Right cardiac atrium (tissue), 5 donors: ENCODE measurements at regions not wholly inside any gene's neighbourhood (a gene's known extent, or its start where the extent isn't known, plus 50 kb on each side); places are given as distances from the start of the nearest gene placed in this dataset.

Experiments
- ATAC-seq, 2 donors: fragments of 200-7000 bp; cut with Tn5 transposase; one replicate each; pipeline versions ENCODE4 v1.8.0 to v1.9.1; 2020; ENCODE audit warnings: moderate library complexity in 2 of 2, mild to moderate bottlenecking in 1 of 2
- DNase-seq, 3 donors: peaks; one replicate each; pipeline ENCODE4 v3.0.0-alpha.2; 2020
- H3K27ac ChIP-seq: one replicate; pipeline ENCODE4 v1.5.1; 2013; ENCODE audit warnings: mild to moderate bottlenecking, low read length, control low read depth, moderate library complexity
- H3K27me3 ChIP-seq: one replicate; pipeline ENCODE4 v1.6.1; 2013; ENCODE audit not compliant: control insufficient read depth, insufficient read depth
- H3K4me1 ChIP-seq: one replicate; pipeline ENCODE4 v1.6.1; 2013; ENCODE audit warnings: low read length; ENCODE audit not compliant: control insufficient read depth, insufficient read depth
- H3K4me3 ChIP-seq: one replicate; pipeline ENCODE4 v1.5.1; 2013; ENCODE audit warnings: low read length, control low read depth
- H3K9me3 ChIP-seq: one replicate; pipeline ENCODE4 v1.6.1; 2013; ENCODE audit warnings: low read length; ENCODE audit not compliant: control insufficient read depth
- WGBS: extraction: QIAGEN DNeasy Blood & Tissue Kit; methylation state at CpG from one replicate; pipeline ENCODE4 v1.1.7; 2013; 5-methylcytosine and 5-hydroxymethylcytosine counted together
- intact Hi-C, 4 donors: fragments of 100-400 bp; cut with DNase I; formaldehyde crosslinking; loops; one replicate each; pipeline versions ENCODE4 v1.11.0 to v1.14.0; 2022 to 2023
- donor health status: healthy with polysubstance abuse.
- donor health status: DM: no; HTN: yes; CAD: no.
- donor health status: DM: no; HTN: no; CAD: no.
- donor health status: DM: no; HTN: yes; CAD: no; lungs with severe emphysema.
- donor health status: DM: yes; HTN: yes; CAD: no.

DNA sequence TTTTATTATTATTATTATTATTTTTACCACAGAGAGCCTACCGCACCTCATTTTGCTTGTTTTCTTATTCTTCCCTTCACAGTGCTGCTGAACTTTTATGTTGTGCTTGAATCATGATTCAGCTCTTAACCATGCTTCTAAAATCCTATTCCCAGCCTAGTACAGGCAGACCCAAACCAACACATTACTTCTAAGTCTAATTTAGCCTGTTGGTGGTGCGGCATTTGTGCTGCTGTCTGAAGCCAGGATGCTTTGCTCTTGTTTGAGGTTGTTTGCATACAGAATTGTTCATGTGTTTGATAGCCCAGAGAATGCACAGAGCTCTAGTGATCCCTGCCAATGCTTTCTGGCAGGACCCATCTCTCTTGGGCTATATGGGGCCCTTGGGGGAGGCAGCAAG, 213.5 kb upstream of the KCNG1 start:
- 94% methylated on average over 2 of the region's 2 CpGs for WGBS
- Histone ChIP-seq H3K27me3 (no peaks in the 10 kb centered on the region), H3K4me1 (no peaks in the 10 kb centered on the region), H3K9me3 (peaks cover 3% of the 10 kb centered on the region), H3K27ac (no peak overlapping the region), H3K4me3 (no peak overlapping the region)
- DNase-seq: no peak
- intact Hi-C loops: no loop called here
- ATAC-seq: no peak

DNA sequence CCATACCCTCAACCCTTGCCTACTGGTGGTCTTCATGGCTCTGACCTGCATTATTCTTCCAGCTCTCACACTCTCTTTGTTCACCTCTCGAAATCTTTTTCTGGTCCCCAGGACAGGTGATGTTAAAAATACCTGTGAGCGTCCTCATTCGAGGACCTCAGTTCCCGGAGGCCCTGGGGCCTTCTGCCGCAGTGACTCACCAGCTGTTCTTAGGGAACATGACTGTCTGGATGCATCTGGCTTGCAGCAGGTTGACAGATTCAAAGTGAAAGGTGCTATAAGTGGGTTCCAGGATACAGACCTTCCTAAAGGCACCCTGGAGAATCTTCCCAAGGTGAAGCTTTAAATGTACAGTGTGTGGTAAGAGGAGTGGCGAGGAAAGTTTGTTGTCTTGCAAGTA, 210.4 kb upstream of the KCNG1 start:
- 91% methylated on average over 6 of the region's 6 CpGs for WGBS

DNA sequence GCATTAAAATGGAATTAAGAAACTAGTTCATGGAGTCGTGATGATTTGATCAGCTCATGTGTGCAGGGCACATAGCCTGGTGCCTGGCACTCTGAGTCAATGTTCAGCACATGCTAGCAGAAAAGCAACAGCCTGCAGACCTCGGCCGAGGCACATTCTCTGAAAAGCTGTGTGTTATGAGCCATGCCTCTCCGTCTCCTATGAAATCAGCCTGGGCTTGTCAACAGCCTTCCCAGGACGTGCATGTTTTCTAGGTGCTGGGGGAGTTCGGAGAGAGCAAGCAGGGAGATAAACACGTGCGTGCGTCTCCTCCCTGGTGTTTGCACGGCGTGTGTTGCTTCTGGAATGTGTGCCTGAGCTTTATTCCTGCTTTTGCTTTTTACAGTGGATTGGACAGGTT, 207.8 kb upstream of the KCNG1 start:
- Histone ChIP-seq H3K4me1 (no peaks in the 10 kb centered on the region), H3K27ac (no peak overlapping the region), H3K9me3 (peaks cover 3% of the 10 kb centered on the region), H3K4me3 (no peak overlapping the region), H3K27me3 (no peaks in the 10 kb centered on the region)
- WGBS: 24% methylated on average over 11 of the region's 11 CpGs
- DNase-seq (no peak), ATAC-seq (no peak)
- intact Hi-C loops: no loop called here

More for the DNA sequence above, 210.4 kb upstream of the KCNG1 start:
- no peaks in the 10 kb centered on the region for H3K27me3 ChIP-seq
- intact Hi-C loops: no loop called here
- H3K27ac ChIP-seq: no peak overlapping the region
- H3K4me3 ChIP-seq: no peak overlapping the region
- no peaks in the 10 kb centered on the region for H3K4me1 ChIP-seq
- H3K9me3 ChIP-seq: peaks cover 3% of the 10 kb centered on the region
- ATAC-seq (no peak), DNase-seq (no peak)

DNA sequence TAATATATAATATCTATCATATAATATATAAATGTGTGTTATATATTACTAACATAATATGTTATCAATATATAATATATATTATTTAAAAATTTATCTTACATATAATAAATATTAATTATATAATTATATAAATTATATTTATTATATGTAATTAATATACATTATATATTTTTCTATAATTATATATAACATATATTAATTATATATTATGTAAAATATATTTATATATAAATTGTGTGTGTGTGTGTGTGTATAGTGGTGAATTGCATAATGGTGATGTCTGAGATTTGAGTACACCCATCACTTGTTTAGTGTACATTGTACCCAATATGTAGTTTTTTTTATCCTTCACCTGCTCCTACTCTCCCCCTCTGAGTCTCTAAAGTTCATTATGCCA, 205.9 kb upstream of the KCNG1 start:
- H3K4me3 ChIP-seq: no peak overlapping the region
- no peak overlapping the region for H3K27ac ChIP-seq
- peaks cover under 1% of the 10 kb centered on the region for H3K9me3 ChIP-seq
- ATAC-seq (no peak), DNase-seq (no peak)
- no peaks in the 10 kb centered on the region for H3K27me3 ChIP-seq
- intact Hi-C loops: loop anchor here in 1 of 4 donors (10.0 kb wide), 1 partner anchor 76 kb away; no protein-coding TSS in a partner anchor
- no peaks in the 10 kb centered on the region for H3K4me1 ChIP-seq

DNA sequence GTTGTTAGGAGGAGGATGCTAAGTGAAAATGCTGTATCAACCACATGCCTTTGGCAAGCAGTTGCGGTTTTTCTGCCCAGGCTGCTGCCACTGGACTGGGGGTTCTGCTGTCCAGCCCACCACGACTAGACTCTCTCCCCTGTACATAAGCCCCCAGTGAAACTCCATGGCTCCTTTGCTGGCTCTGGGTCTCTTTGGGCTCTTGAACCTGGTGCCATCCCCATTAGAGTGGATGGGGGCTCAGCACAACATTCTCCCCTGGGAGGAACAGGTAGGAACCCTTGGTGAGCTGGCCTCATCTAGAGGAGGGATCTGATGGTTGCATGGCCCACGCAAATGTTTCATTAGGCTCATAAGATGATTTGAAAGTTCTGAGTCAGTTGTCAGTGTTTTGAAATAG, 204.8 kb upstream of the KCNG1 start:
- H3K27ac ChIP-seq: no peak overlapping the region
- no peaks in the 10 kb centered on the region for H3K4me1 ChIP-seq
- ATAC-seq (no peak), DNase-seq (no peak)
- H3K9me3 ChIP-seq: no peaks in the 10 kb centered on the region
- WGBS: 83% methylated on average over 3 of the region's 3 CpGs
- intact Hi-C loops: loop anchor here in 1 of 4 donors (10.0 kb wide), 1 partner anchor 77 kb away; no protein-coding TSS in a partner anchor
- no peaks in the 10 kb centered on the region for H3K27me3 ChIP-seq
- H3K4me3 ChIP-seq: no peak overlapping the region

DNA sequence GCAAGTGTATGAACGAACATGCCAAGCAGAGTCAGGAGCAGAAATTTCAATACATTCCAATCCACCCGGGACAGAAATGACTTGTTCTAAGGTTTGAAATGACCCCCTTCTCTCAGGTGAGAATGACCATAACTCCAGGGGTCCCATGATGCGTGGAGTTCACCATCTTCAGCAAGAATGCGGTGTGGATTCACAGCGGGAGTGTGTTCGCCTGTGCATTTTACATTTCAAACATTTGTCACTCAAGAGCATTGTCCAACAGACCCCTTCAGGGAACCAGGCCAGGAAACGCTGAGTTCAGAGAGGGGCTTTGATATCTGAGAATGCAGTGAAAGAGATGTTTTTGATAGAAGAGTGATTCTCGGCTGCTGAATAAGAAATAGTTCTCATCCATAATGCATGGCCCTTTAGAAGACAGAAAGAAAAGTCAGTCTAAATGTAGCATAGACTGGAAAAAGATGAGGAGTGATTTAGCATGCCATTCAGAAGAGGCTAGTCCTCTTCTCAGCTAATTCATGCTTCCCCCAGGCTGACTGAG, 200.3 kb upstream of the KCNG1 start:
- intact Hi-C loops: loop anchor here in 1 of 4 donors (10.0 kb wide), 1 partner anchor 82 kb away; no protein-coding TSS in a partner anchor
- no peak for DNase-seq
- Histone ChIP-seq H3K9me3 (no peaks in the 10 kb centered on the region), H3K27ac (no peak overlapping the region), H3K4me3 (no peak overlapping the region), H3K27me3 (no peaks in the 10 kb centered on the region), H3K4me1 (no peaks in the 10 kb centered on the region)
- no peak for ATAC-seq
- 46% methylated on average over 8 of the region's 8 CpGs for WGBS

DNA sequence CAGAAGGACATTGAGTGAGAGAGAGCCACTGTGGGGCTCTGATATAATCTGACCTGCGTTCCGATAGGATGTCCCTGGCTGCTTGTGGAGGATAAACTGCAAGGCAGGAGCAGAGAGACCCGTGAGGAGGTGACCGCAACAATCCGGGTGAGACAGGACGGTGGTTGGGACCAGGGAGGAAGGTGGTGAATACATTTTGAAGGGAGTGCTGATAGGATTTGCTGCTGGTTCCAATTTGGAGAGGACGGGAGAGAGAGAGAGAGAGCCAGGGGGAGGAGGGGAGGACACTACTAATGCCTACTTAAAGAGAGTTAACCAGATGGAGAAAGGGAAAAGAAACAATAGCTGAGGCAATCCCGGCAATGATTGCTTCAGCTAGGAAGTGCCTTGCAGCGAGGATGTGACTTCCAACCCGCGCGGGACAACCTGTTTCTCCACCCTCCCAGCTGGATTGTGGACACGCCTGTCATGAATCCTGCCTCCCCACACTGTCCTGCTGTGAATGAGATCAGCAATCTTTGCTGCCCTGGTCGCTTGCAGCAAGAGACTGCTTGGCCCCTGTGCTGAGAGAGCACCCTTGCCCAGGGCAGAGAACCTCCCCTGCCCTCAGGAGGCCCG, 199.0 kb upstream of the KCNG1 start:
- 15% methylated on average over 15 of the region's 15 CpGs for whole genome bisulfite sequencing
- Histone ChIP-seq H3K27me3 (no peaks in the 10 kb centered on the region), H3K4me3 (no peak overlapping the region), H3K9me3 (peaks cover 5% of the 10 kb centered on the region), H3K27ac (no peak overlapping the region), H3K4me1 (no peaks in the 10 kb centered on the region)
- intact Hi-C loops: loop anchor here in 1 of 4 donors (10.0 kb wide), 1 partner anchor 83 kb away; no protein-coding TSS in a partner anchor
- peak in 1 of 2 donors; percentile 13 for ATAC-seq
- DNase-seq: peak in 1 of 3 donors; percentile 23

DNA sequence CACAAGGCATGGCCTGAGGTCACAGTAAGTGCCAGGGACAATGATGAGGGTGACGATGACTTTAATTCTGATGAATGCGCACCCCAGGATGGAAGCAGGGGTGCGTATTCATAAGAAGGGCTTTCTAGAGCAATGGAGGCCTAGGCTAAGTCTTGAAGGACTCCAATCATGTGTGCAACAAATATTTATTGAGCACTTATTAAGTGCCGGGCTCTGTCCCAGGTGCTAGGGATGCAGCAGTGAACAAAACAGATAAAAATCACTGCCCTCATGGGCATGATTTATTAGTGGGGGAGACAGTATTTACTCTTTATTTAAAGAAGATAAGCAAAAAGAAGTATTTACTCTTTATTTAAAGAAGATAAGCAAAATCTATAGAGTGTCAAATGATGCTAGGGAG, 198.2 kb upstream of the KCNG1 start:
- H3K4me3 ChIP-seq: no peak overlapping the region
- ATAC-seq: no peak
- no peaks in the 10 kb centered on the region for H3K4me1 ChIP-seq
- H3K27ac ChIP-seq: no peak overlapping the region
- DNase-seq: no peak
- 96% methylated on average over 4 of the region's 4 CpGs for WGBS
- peaks cover 6% of the 10 kb centered on the region for H3K9me3 ChIP-seq
- intact Hi-C loops: loop anchor here in 1 of 4 donors (10.0 kb wide), 1 partner anchor 84 kb away; no protein-coding TSS in a partner anchor
- no peaks in the 10 kb centered on the region for H3K27me3 ChIP-seq

DNA sequence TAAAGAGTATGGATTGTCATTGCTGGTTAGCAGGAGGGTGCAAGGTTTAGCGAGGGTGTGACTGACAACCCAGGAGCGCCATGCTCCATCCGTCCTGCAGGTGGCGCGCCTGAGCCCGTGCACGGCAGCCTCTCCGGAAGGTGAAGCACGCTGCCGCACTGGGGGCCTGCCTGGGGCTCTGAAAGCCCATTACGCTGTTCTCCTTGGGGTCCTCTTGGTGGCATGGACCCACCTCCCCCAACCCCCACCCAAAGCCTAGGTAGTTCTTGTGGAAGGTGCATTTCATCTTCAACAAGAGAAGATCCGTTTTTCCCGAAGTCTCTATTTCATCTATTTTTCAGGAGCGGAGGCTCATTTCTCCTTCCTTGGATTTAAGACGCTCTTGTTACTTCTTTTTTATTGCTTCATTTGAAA, 197.4 kb upstream of the KCNG1 start:
- WGBS: 24% methylated on average over 15 of the region's 15 CpGs
- intact Hi-C loops: loop anchor here in 1 of 4 donors (10.0 kb wide), 1 partner anchor 85 kb away; no protein-coding TSS in a partner anchor

DNA sequence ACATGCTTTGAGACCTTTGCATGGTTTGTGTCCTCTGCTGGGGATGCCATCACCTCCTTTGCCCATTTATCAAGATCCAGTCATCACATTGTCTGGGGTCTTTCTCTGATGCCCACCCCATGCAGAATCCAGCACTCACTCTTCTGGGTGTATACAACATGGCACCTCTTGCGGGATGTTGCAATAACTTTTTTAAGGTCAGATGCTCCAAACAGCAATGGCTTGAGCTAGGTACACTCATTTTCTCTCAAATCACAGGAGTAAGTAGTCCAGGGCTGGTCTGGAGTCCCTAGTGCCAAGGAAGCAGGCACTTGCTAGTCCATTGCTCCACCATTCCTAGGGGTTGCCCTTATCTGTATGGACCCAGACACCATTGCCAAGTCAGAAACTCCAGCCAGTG, 196.6 kb upstream of the KCNG1 start:
- ATAC-seq (no peak), DNase-seq (no peak)
- Histone ChIP-seq H3K9me3 (peaks cover 6% of the 10 kb centered on the region), H3K27me3 (no peaks in the 10 kb centered on the region), H3K4me1 (no peaks in the 10 kb centered on the region), H3K4me3 (no peak overlapping the region), H3K27ac (no peak overlapping the region)
- intact Hi-C loops: loop anchor here in 1 of 4 donors (5.0 kb wide), 1 partner anchor 88 kb away; no protein-coding TSS in a partner anchor
- WGBS: 90% methylated on average over 1 of the region's 1 CpG

More for the DNA sequence above, 197.4 kb upstream of the KCNG1 start:
- ATAC-seq: peak in 1 of 2 donors; percentile 38
- Histone ChIP-seq H3K9me3 (peaks cover 6% of the 10 kb centered on the region), H3K4me1 (no peaks in the 10 kb centered on the region), H3K27me3 (no peaks in the 10 kb centered on the region), H3K4me3 (no peak overlapping the region), H3K27ac (no peak overlapping the region)
- DNase-seq: peak; percentile 34 to 68 (median 65)

DNA sequence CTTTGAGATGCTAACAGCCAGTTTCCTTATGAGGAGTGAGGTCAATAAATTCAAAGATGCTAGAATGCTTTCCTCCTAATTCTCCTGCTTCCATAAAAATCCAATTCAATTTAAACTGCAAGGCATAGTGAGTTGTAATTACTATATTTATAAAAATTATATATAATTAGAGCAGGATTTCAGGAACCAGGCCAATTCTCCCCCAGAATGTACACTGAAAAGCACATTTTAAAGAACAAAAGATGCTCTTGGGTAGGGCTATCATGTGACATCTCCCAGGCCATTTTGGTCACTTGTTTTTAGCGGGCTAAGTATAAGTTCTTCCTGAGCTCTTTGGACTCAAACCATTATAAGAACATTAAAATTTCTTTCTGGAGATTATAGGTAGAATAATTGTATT, 195.7 kb upstream of the KCNG1 start:
- ATAC-seq (no peak), DNase-seq (no peak)
- H3K4me1 ChIP-seq: no peaks in the 10 kb centered on the region
- H3K27me3 ChIP-seq: no peaks in the 10 kb centered on the region
- intact Hi-C loops: loop anchor here in 1 of 4 donors (5.0 kb wide), 1 partner anchor 89 kb away; no protein-coding TSS in a partner anchor
- WGBS: 86% methylated on average over 1 of the region's 1 CpG
- no peak overlapping the region for H3K4me3 ChIP-seq
- peaks cover 6% of the 10 kb centered on the region for H3K9me3 ChIP-seq
- no peak overlapping the region for H3K27ac ChIP-seq
